Liver (tissue), 8 donors: ENCODE measurements at regions not wholly inside any gene's neighbourhood (a gene's known extent, or its start where the extent isn't known, plus 50 kb on each side); places are given as distances from the start of the nearest gene placed in this dataset.

Experiments used
- DNase-seq: peaks from one replicate; pipeline ENCODE4 v3.0.0-alpha.2; 2017; ENCODE audit warnings: low spot score
- H3K27ac ChIP-seq, 2 donors: one replicate each; pipeline ENCODE4 v1.7.0; 2013; ENCODE audit warnings: inconsistent platforms in 2 of 2, low read length in 2 of 2, control low read depth in 1 of 2, low read depth in 1 of 2, mild to moderate bottlenecking in 1 of 2
- H3K27me3 ChIP-seq, 4 donors: one replicate each; pipeline versions ENCODE4 v1.6.1 to v1.7.0; 2013; ENCODE audit warnings: low read length in 3 of 4, inconsistent platforms in 1 of 4, mild to moderate bottlenecking in 1 of 4, moderate library complexity in 1 of 4; ENCODE audit not compliant: control insufficient read depth in 4 of 4, insufficient read depth in 4 of 4
- H3K36me3 ChIP-seq, 4 donors: one replicate each; pipeline versions ENCODE4 v1.6.1 to v1.7.0; 2013; ENCODE audit warnings: low read length in 3 of 4, mild to moderate bottlenecking in 3 of 4, low read depth in 1 of 4, moderate library complexity in 1 of 4; ENCODE audit not compliant: control insufficient read depth in 4 of 4, insufficient read depth in 3 of 4
- H3K4me1 ChIP-seq, 4 donors: one replicate each; pipeline versions ENCODE4 v1.6.1 to v1.7.0; 2013; ENCODE audit warnings: low read length in 3 of 4, mild to moderate bottlenecking in 3 of 4, moderate library complexity in 1 of 4; ENCODE audit not compliant: control insufficient read depth in 4 of 4, insufficient read depth in 4 of 4
- H3K4me3 ChIP-seq, 3 donors: one replicate each; pipeline versions ENCODE4 v1.6.1 to v1.7.0; 2013; ENCODE audit warnings: low read length in 3 of 3, control low read depth in 1 of 3, low read depth in 1 of 3, mild to moderate bottlenecking in 1 of 3
- H3K9ac ChIP-seq, 2 donors: one replicate each; pipeline ENCODE4 v1.7.0; 2013; ENCODE audit warnings: low read length in 2 of 2, mild to moderate bottlenecking in 2 of 2, moderate library complexity in 2 of 2, control low read depth in 1 of 2, low read depth in 1 of 2
- H3K9me3 ChIP-seq, 4 donors: one replicate each; pipeline versions ENCODE4 v1.6.1 to v1.7.0; 2013; ENCODE audit warnings: low read length in 3 of 4; ENCODE audit not compliant: control insufficient read depth in 4 of 4
- EGR1 ChIP-seq, 2 donors: IDR thresholded peaks; 2 replicates each; pipeline ENCODE4 v1.6.1; 2016 to 2018; ENCODE audit warnings: antibody characterized with exemption in 2 of 2, low read depth in 2 of 2
- FOXA1 ChIP-seq: IDR thresholded peaks from 2 replicates; pipeline ENCODE4 v1.6.1; 2016; ENCODE audit warnings: antibody characterized with exemption
- FOXA2 ChIP-seq: IDR thresholded peaks from 2 replicates; pipeline ENCODE4 v1.6.1; 2016; ENCODE audit warnings: antibody characterized with exemption
- GABPA ChIP-seq, 2 donors: IDR thresholded peaks in 1 of 2; conservative IDR thresholded peaks in 1 of 2; 2 replicates each; pipeline ENCODE4 v1.6.1; 2016; ENCODE audit warnings: antibody characterized with exemption in 2 of 2, mild to moderate bottlenecking in 1 of 2, moderate library complexity in 1 of 2
- HNF4A ChIP-seq, 2 donors: conservative IDR thresholded peaks; 2 replicates each; pipeline ENCODE4 v1.6.1; 2016; ENCODE audit warnings: antibody characterized with exemption in 2 of 2, mild to moderate bottlenecking in 2 of 2
- HNF4G ChIP-seq: IDR thresholded peaks from 2 replicates; pipeline ENCODE4 v1.6.1; 2016; ENCODE audit warnings: antibody characterized with exemption
- JUND ChIP-seq, 2 donors: IDR thresholded peaks; 2 replicates each; pipeline ENCODE4 v1.6.1; 2016; ENCODE audit warnings: antibody characterized with exemption in 2 of 2
- MAX ChIP-seq: IDR thresholded peaks from 2 replicates; pipeline ENCODE4 v1.6.1; 2016; ENCODE audit warnings: antibody characterized with exemption
- NR2F2 ChIP-seq: IDR thresholded peaks from 2 replicates; pipeline ENCODE4 v1.6.1; 2016; ENCODE audit warnings: antibody characterized with exemption
- RAD21 ChIP-seq, 2 donors: IDR thresholded peaks; 2 replicates each; pipeline ENCODE4 v1.6.1; 2016; ENCODE audit warnings: antibody characterized with exemption in 2 of 2, mild to moderate bottlenecking in 2 of 2
- REST ChIP-seq: IDR thresholded peaks from 2 replicates; pipeline ENCODE4 v1.6.1; 2016; ENCODE audit warnings: antibody characterized with exemption, mild to moderate bottlenecking
- RXRA ChIP-seq, 2 donors: IDR thresholded peaks; 2 replicates each; pipeline ENCODE4 v1.6.1; 2017 to 2018; ENCODE audit warnings: antibody characterized with exemption in 2 of 2, mild to moderate bottlenecking in 1 of 2
- SP1 ChIP-seq: IDR thresholded peaks from 2 replicates; pipeline ENCODE4 v1.6.1; 2018; ENCODE audit warnings: antibody characterized with exemption, mild to moderate bottlenecking
- YY1 ChIP-seq: IDR thresholded peaks from 2 replicates; pipeline ENCODE4 v1.6.1; 2016; ENCODE audit warnings: antibody characterized with exemption, mild to moderate bottlenecking
- WGBS: extraction: QIAGEN DNeasy Blood & Tissue Kit; methylation state at CpG from one replicate; pipeline ENCODE4 v1.1.7; 2013; 5-methylcytosine and 5-hydroxymethylcytosine counted together
- TF ChIP-seq, protein P1 (sequence below): fragments of 150-350 bp; IDR thresholded peaks from 2 replicates; pipeline ENCODE4 v1.5.1; 2017; ENCODE audit warnings: improper control_type of control experiment, low read depth, low read length; ENCODE audit not compliant: missing input control
- TF ChIP-seq, protein P2 (sequence below): IDR thresholded peaks from 2 replicates; pipeline ENCODE4 v1.6.1; 2016; ENCODE audit warnings: antibody characterized with exemption
- TF ChIP-seq, protein P3 (sequence below): IDR thresholded peaks from 2 replicates; pipeline ENCODE4 v1.6.1; 2016; ENCODE audit warnings: antibody characterized with exemption
- donor health status: healthy.
- donor health status: healthy.
- donor health status: healthy.
- donor health status: healthy.
- donor health status: healthy.

DNA sequence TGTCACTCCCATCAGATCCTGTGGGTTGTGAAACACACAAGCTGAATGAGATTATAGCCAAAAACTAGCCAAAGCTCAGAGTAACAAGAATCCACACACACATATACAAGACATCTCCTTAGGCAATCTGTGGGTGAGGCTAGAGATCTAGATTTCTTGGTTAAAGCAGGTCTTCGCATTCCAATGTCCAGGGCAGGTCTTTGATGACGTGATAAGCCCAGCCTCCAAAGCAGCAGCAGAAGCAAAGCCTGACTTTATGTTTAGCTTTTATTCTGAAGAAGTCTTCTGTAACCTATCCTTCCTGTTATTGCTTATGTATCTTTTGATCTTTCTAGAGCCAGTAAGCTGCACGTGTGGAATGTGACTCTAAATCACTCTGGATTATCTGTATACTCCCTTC, 199.1 kb upstream of the SLC30A5 start:
- Histone ChIP-seq H3K4me1 (no peaks in the 10 kb centered on the region), H3K9ac (no peak overlapping the region), H3K27ac (no peak overlapping the region), H3K36me3 (no peaks in the 10 kb centered on the region), H3K27me3 (no peaks in the 10 kb centered on the region), H3K4me3 (no peak overlapping the region), H3K9me3 (no peaks in the 10 kb centered on the region)
- DNase-seq = no peak
- 83% methylated on average over 3 of the region's 3 CpGs for WGBS
- TF ChIP-seq EGR1 (IDR thresholded peaks at IDR 0.05; ENCODE audit: low read depth in 2 of 2) (no peak), FOXA1 (no peak), JUND (IDR thresholded peaks at IDR 0.05) (no peak), RAD21 (IDR thresholded peaks at IDR 0.05) (no peak), YY1 (no peak), HNF4A (conservative IDR thresholded peaks at IDR 0.05) (no peak), MAX (no peak), NR2F2 (no peak), RXRA (IDR thresholded peaks at IDR 0.05) (no peak), GABPA (IDR thresholded peaks at IDR 0.05 in 1 of 2, conservative IDR thresholded peaks at IDR 0.05 in 1 of 2) (no peak), HNF4G (no peak)
- TF ChIP-seq, protein P1, sequence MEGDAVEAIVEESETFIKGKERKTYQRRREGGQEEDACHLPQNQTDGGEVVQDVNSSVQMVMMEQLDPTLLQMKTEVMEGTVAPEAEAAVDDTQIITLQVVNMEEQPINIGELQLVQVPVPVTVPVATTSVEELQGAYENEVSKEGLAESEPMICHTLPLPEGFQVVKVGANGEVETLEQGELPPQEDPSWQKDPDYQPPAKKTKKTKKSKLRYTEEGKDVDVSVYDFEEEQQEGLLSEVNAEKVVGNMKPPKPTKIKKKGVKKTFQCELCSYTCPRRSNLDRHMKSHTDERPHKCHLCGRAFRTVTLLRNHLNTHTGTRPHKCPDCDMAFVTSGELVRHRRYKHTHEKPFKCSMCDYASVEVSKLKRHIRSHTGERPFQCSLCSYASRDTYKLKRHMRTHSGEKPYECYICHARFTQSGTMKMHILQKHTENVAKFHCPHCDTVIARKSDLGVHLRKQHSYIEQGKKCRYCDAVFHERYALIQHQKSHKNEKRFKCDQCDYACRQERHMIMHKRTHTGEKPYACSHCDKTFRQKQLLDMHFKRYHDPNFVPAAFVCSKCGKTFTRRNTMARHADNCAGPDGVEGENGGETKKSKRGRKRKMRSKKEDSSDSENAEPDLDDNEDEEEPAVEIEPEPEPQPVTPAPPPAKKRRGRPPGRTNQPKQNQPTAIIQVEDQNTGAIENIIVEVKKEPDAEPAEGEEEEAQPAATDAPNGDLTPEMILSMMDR = no peak

DNA sequence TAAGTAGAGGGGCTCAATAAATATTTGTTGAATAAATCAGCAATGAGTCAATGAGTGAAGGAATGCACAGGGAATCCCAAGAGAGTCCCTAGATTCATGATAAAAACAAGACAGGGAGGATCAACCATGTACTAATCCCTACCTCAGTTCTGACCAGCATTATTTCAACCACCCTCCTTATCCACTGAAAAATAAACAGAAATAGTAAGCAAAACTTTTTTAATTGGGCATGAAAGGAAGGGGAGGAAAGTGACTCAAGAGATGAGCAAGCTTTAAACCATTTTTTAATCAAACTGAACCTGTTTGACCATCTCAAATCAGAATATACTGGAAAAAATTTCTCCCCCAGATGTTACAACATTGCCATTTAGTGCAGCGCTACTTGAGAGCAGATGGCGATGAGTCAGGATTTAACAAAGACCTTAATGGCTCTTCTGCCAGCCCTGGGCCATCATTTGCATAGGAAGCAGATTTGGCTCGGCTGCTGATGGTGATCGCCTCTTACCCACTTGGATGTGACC, 194.8 kb upstream of the SLC30A5 start:
- H3K4me3 ChIP-seq = no peak overlapping the region
- H3K4me1 ChIP-seq = no peaks in the 10 kb centered on the region
- no peak overlapping the region for H3K27ac ChIP-seq
- TF ChIP-seq FOXA2 (no peak), GABPA (IDR thresholded peaks at IDR 0.05 in 1 of 2, conservative IDR thresholded peaks at IDR 0.05 in 1 of 2) (no peak), HNF4A (conservative IDR thresholded peaks at IDR 0.05) (no peak), NR2F2 (no peak), SP1 (no peak), YY1 (no peak), FOXA1 (no peak), RAD21 (IDR thresholded peaks at IDR 0.05) (no peak), EGR1 (IDR thresholded peaks at IDR 0.05; ENCODE audit: low read depth in 2 of 2) (no peak), REST (no peak), HNF4G (no peak)
- TF ChIP-seq, protein P2, sequence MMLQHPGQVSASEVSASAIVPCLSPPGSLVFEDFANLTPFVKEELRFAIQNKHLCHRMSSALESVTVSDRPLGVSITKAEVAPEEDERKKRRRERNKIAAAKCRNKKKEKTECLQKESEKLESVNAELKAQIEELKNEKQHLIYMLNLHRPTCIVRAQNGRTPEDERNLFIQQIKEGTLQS = no peak
- TF ChIP-seq, protein P1 = no peak
- TF ChIP-seq, protein P3, sequence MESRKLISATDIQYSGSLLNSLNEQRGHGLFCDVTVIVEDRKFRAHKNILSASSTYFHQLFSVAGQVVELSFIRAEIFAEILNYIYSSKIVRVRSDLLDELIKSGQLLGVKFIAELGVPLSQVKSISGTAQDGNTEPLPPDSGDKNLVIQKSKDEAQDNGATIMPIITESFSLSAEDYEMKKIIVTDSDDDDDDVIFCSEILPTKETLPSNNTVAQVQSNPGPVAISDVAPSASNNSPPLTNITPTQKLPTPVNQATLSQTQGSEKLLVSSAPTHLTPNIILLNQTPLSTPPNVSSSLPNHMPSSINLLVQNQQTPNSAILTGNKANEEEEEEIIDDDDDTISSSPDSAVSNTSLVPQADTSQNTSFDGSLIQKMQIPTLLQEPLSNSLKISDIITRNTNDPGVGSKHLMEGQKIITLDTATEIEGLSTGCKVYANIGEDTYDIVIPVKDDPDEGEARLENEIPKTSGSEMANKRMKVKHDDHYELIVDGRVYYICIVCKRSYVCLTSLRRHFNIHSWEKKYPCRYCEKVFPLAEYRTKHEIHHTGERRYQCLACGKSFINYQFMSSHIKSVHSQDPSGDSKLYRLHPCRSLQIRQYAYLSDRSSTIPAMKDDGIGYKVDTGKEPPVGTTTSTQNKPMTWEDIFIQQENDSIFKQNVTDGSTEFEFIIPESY = no peak
- no peaks in the 10 kb centered on the region for H3K36me3 ChIP-seq
- H3K9me3 ChIP-seq = no peaks in the 10 kb centered on the region
- 92% methylated on average over 4 of the region's 4 CpGs for WGBS
- no peak overlapping the region for H3K9ac ChIP-seq
- H3K27me3 ChIP-seq = no peaks in the 10 kb centered on the region
- no peak for DNase-seq
